ENCODE measurements at regions not wholly inside any gene's neighbourhood (a gene's known extent, or its start where the extent isn't known, plus 50 kb on each side); places are given as distances from the start of the nearest gene placed in this dataset.

GRCh38 chr14:81819910-81820309 lies 286.3 kb upstream of the SEL1L start:
- ChIA-PET CTCF (no interaction called here), POLR2A (no interaction called here)
- TF ChIP-seq TARDBP (IDR thresholded peaks at IDR 0.05) = no peak
- no peak for TF ChIP-seq HDGF (IDR thresholded peaks at IDR 0.05; ENCODE audit: borderline replicate concordance)
- TF ChIP-seq BHLHE40 (IDR thresholded peaks at IDR 0.05; ENCODE audit: borderline replicate concordance) = no peak
- TF ChIP-seq SP1 (IDR thresholded peaks at IDR 0.05) = no peak
- no peak for TF ChIP-seq CTBP1 (IDR thresholded peaks at IDR 0.05; ENCODE audit: borderline replicate concordance)
- TF ChIP-seq ARNT (IDR thresholded peaks at IDR 0.05) = no peak
- no peak for TF ChIP-seq LEF1 (IDR thresholded peaks at IDR 0.05; ENCODE audit: borderline replicate concordance)
- no peak for TF ChIP-seq FOXM1 (IDR thresholded peaks at IDR 0.05; ENCODE audit: borderline replicate concordance)
- TF ChIP-seq FOXK2 (IDR thresholded peaks at IDR 0.05) = no peak
- TF ChIP-seq SUZ12 (IDR thresholded peaks at IDR 0.05) = no peak
- no peak for DNase-seq (ENCODE audit: extremely low spot score)

GRCh38 chr14:81826081-81826480 lies 292.4 kb upstream of the SEL1L start:
- ChIA-PET POLR2A (no interaction called here), CTCF (no interaction called here)
- TF ChIP-seq FOXA1 (IDR thresholded peaks at IDR 0.05) = no peak
- TF ChIP-seq HDGF (IDR thresholded peaks at IDR 0.05; ENCODE audit: borderline replicate concordance) = no peak
- TF ChIP-seq SUZ12 (IDR thresholded peaks at IDR 0.05) = no peak
- TF ChIP-seq TARDBP (IDR thresholded peaks at IDR 0.05) = no peak
- TF ChIP-seq CTBP1 (IDR thresholded peaks at IDR 0.05; ENCODE audit: borderline replicate concordance) = no peak
- no peak for TF ChIP-seq ELF4 (IDR thresholded peaks at IDR 0.05)
- TF ChIP-seq BHLHE40 (IDR thresholded peaks at IDR 0.05; ENCODE audit: borderline replicate concordance) = no peak
- no peak for TF ChIP-seq L3MBTL2 (conservative IDR thresholded peaks at IDR 0.05)
- no peak for TF ChIP-seq LEF1 (IDR thresholded peaks at IDR 0.05; ENCODE audit: borderline replicate concordance)

GRCh38 chr14:81829447-81829846 lies 295.8 kb upstream of the SEL1L start:
- CTCF ChIA-PET = no interaction called here
- POLR2A ChIA-PET = no interaction called here
- DNase-seq (ENCODE audit: extremely low spot score) = no peak
- TF ChIP-seq LEF1 (IDR thresholded peaks at IDR 0.05; ENCODE audit: borderline replicate concordance) (no peak), ZNF384 (IDR thresholded peaks at IDR 0.05) (no peak), L3MBTL2 (conservative IDR thresholded peaks at IDR 0.05) (no peak), FOXA1 (IDR thresholded peaks at IDR 0.05) (no peak), NFRKB (IDR thresholded peaks at IDR 0.05) (no peak), TARDBP (IDR thresholded peaks at IDR 0.05) (no peak), CTBP1 (IDR thresholded peaks at IDR 0.05; ENCODE audit: borderline replicate concordance) (no peak), SUZ12 (IDR thresholded peaks at IDR 0.05) (no peak), SP1 (IDR thresholded peaks at IDR 0.05) (no peak), FOXM1 (IDR thresholded peaks at IDR 0.05; ENCODE audit: borderline replicate concordance) (no peak), HDGF (IDR thresholded peaks at IDR 0.05; ENCODE audit: borderline replicate concordance) (no peak), ARNT (IDR thresholded peaks at IDR 0.05) (no peak), ELF4 (IDR thresholded peaks at IDR 0.05) (no peak), FOXK2 (IDR thresholded peaks at IDR 0.05) (no peak), BHLHE40 (IDR thresholded peaks at IDR 0.05; ENCODE audit: borderline replicate concordance) (no peak), PKNOX1 (IDR thresholded peaks at IDR 0.05) (no peak)

More at GRCh38 chr14:81826081-81826480, 292.4 kb upstream of the SEL1L start:
- DNase-seq (ENCODE audit: extremely low spot score) = no peak

GRCh38 chr14:81831128-81831820 lies 297.6 kb upstream of the SEL1L start:
- CTCF ChIA-PET = no interaction called here
- no peak for TF ChIP-seq ZNF384 (IDR thresholded peaks at IDR 0.05)
- no peak for TF ChIP-seq FOXM1 (IDR thresholded peaks at IDR 0.05; ENCODE audit: borderline replicate concordance)
- no peak for TF ChIP-seq CTBP1 (IDR thresholded peaks at IDR 0.05; ENCODE audit: borderline replicate concordance)
- no peak for DNase-seq (ENCODE audit: extremely low spot score)
- POLR2A ChIA-PET = no interaction called here

- TF ChIP-seq FOXM1 (IDR thresholded peaks at IDR 0.05; ENCODE audit: borderline replicate concordance) = no peak
- no peak for TF ChIP-seq TARDBP (IDR thresholded peaks at IDR 0.05)
- TF ChIP-seq FOXA1 (IDR thresholded peaks at IDR 0.05) = no peak
- TF ChIP-seq L3MBTL2 (conservative IDR thresholded peaks at IDR 0.05) = no peak
- no peak for TF ChIP-seq CTBP1 (IDR thresholded peaks at IDR 0.05; ENCODE audit: borderline replicate concordance)
- no peak for TF ChIP-seq ZNF384 (IDR thresholded peaks at IDR 0.05)
- no peak for TF ChIP-seq FOXK2 (IDR thresholded peaks at IDR 0.05)
- TF ChIP-seq NFRKB (IDR thresholded peaks at IDR 0.05) = no peak
- TF ChIP-seq SP1 (IDR thresholded peaks at IDR 0.05) = no peak
- TF ChIP-seq LEF1 (IDR thresholded peaks at IDR 0.05; ENCODE audit: borderline replicate concordance) = no peak
- no peak for TF ChIP-seq SUZ12 (IDR thresholded peaks at IDR 0.05)
- TF ChIP-seq ELF4 (IDR thresholded peaks at IDR 0.05) = no peak
- no peak for TF ChIP-seq ARNT (IDR thresholded peaks at IDR 0.05)
- no peak for TF ChIP-seq BHLHE40 (IDR thresholded peaks at IDR 0.05; ENCODE audit: borderline replicate concordance)
- CTCF ChIA-PET = no interaction called here
- DNase-seq (ENCODE audit: extremely low spot score) = no peak
- POLR2A ChIA-PET = no interaction called here
These were observed 300.7 kb upstream of the SEL1L start for GRCh38 chr14:81834308-81834707.

GRCh38 chr14:81837304-81837703 lies 303.7 kb upstream of the SEL1L start:
- ChIA-PET CTCF (no interaction called here), POLR2A (no interaction called here)
- no peak for DNase-seq (ENCODE audit: extremely low spot score)
- TF ChIP-seq LEF1 (IDR thresholded peaks at IDR 0.05; ENCODE audit: borderline replicate concordance) = no peak
- no peak for TF ChIP-seq FOXA1 (IDR thresholded peaks at IDR 0.05)
- TF ChIP-seq ARNT (IDR thresholded peaks at IDR 0.05) = no peak
- TF ChIP-seq L3MBTL2 (conservative IDR thresholded peaks at IDR 0.05) = no peak
- TF ChIP-seq CTBP1 (IDR thresholded peaks at IDR 0.05; ENCODE audit: borderline replicate concordance) = no peak
- TF ChIP-seq ELF4 (IDR thresholded peaks at IDR 0.05) = no peak
- TF ChIP-seq TARDBP (IDR thresholded peaks at IDR 0.05) = no peak
- no peak for TF ChIP-seq HDGF (IDR thresholded peaks at IDR 0.05; ENCODE audit: borderline replicate concordance)

GRCh38 chr14:81839056-81839455 lies 305.4 kb upstream of the SEL1L start:
- ChIA-PET CTCF (no interaction called here), POLR2A (no interaction called here)

More at GRCh38 chr14:81839056-81839455, 305.4 kb upstream of the SEL1L start:
- DNase-seq (ENCODE audit: extremely low spot score) = no peak
- TF ChIP-seq FOXA1 (IDR thresholded peaks at IDR 0.05) = no peak
- TF ChIP-seq HDGF (IDR thresholded peaks at IDR 0.05; ENCODE audit: borderline replicate concordance) = no peak
- TF ChIP-seq NFRKB (IDR thresholded peaks at IDR 0.05) = no peak
- no peak for TF ChIP-seq BHLHE40 (IDR thresholded peaks at IDR 0.05; ENCODE audit: borderline replicate concordance)
- TF ChIP-seq LEF1 (IDR thresholded peaks at IDR 0.05; ENCODE audit: borderline replicate concordance) = no peak
- TF ChIP-seq ZNF384 (IDR thresholded peaks at IDR 0.05) = no peak
- no peak for TF ChIP-seq ARNT (IDR thresholded peaks at IDR 0.05)
- no peak for TF ChIP-seq PKNOX1 (IDR thresholded peaks at IDR 0.05)
- no peak for TF ChIP-seq L3MBTL2 (conservative IDR thresholded peaks at IDR 0.05)
- no peak for TF ChIP-seq CTBP1 (IDR thresholded peaks at IDR 0.05; ENCODE audit: borderline replicate concordance)
- TF ChIP-seq FOXK2 (IDR thresholded peaks at IDR 0.05) = no peak
